ENCODE measurements at regions not wholly inside any gene's neighbourhood (a gene's known extent, or its start where the extent isn't known, plus 50 kb on each side); places are given as distances from the start of the nearest gene placed in this dataset.

DNA sequence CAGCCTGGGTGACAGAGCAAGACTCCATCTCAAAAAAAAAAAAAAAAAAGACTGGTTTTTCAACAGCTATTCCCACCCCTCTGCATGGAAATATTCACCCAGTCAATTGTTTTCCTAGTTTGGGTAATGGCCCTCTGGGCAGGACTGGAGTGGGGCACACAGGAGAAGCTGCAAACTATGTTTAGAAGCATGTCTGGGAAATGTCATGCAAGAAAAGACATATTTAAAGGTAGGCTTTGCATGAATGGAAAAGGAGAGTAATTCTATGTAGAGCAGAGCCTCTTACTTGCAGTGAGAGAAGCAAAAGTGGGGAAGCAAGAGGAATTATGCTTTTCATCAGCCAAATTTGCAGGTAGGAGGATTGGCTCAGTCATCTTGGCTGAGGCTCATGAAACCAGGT is 276.5 kb upstream of the PLEKHG7 start:
- Histone ChIP-seq H3K9me3 (ENCODE audit: low read depth, low read length, poor library complexity, severe bottlenecking) (no peaks in the 10 kb centered on the region), H3K27me3 (replicated peaks; ENCODE audit: insufficient read depth, low read depth, low read length, poor library complexity) (no peaks in the 10 kb centered on the region), H3K4me3 (ENCODE audit: low read depth, low read length, poor library complexity, severe bottlenecking) (no peak overlapping the region), H3K36me3 (ENCODE audit: insufficient read depth, low read length, poor library complexity, severe bottlenecking) (no peaks in the 10 kb centered on the region), H3K4me1 (ENCODE audit: insufficient read depth, low read length, poor library complexity, severe bottlenecking) (peaks cover 22% of the 10 kb centered on the region), H3K27ac (ENCODE audit: low read depth, low read length, poor library complexity, severe bottlenecking) (no peak overlapping the region)
- ChIA-PET POLR2A (ENCODE audit: low non-redundant PET) (no interaction called here), CTCF (no interaction called here)
- TF ChIP-seq, protein P1, sequence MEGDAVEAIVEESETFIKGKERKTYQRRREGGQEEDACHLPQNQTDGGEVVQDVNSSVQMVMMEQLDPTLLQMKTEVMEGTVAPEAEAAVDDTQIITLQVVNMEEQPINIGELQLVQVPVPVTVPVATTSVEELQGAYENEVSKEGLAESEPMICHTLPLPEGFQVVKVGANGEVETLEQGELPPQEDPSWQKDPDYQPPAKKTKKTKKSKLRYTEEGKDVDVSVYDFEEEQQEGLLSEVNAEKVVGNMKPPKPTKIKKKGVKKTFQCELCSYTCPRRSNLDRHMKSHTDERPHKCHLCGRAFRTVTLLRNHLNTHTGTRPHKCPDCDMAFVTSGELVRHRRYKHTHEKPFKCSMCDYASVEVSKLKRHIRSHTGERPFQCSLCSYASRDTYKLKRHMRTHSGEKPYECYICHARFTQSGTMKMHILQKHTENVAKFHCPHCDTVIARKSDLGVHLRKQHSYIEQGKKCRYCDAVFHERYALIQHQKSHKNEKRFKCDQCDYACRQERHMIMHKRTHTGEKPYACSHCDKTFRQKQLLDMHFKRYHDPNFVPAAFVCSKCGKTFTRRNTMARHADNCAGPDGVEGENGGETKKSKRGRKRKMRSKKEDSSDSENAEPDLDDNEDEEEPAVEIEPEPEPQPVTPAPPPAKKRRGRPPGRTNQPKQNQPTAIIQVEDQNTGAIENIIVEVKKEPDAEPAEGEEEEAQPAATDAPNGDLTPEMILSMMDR (conservative IDR thresholded peaks at IDR 0.05; ENCODE audit: low read depth, low read length), result no peak
- TF ChIP-seq EZH2 (IDR thresholded peaks at IDR 0.05; ENCODE audit: borderline replicate concordance, low read depth, low read length, poor library complexity, severe bottlenecking), result no peak
- no TSS peak for BruUV-seq (replicated peaks)
- intact Hi-C loops (cut with micrococcal nuclease; ENCODE audit: unreplicated experiment), result no loop called here
- no peak for DNase-seq (ENCODE audit: low spot score)

DNA sequence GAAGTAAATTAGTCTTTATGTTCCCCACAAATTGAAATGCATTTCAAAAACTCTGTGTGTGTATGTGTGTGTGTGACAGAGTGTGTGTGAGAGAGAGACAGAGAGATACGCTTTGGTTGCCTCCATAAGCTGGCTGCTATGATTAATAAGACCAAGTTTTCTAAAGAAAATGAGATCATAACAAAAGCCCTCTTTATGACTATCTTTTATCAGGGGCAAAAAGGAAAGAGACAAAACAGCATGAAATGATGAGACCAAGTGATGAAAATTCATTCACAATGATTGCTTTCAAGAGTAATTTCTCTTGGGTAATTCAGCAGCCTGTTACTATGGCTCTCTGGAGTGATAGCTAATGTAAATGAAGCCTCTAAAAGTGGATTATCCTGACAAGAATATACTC is 277.6 kb upstream of the PLEKHG7 start:
- Histone ChIP-seq H3K4me3 (ENCODE audit: low read depth, low read length, poor library complexity, severe bottlenecking) (no peak overlapping the region), H3K9me3 (ENCODE audit: low read depth, low read length, poor library complexity, severe bottlenecking) (no peaks in the 10 kb centered on the region), H3K4me1 (ENCODE audit: insufficient read depth, low read length, poor library complexity, severe bottlenecking) (peaks cover 22% of the 10 kb centered on the region), H3K27me3 (replicated peaks; ENCODE audit: insufficient read depth, low read depth, low read length, poor library complexity) (no peaks in the 10 kb centered on the region), H3K36me3 (ENCODE audit: insufficient read depth, low read length, poor library complexity, severe bottlenecking) (no peaks in the 10 kb centered on the region), H3K27ac (ENCODE audit: low read depth, low read length, poor library complexity, severe bottlenecking) (no peak overlapping the region)
- intact Hi-C loops (cut with micrococcal nuclease; ENCODE audit: unreplicated experiment), result no loop called here
- no TSS peak for BruUV-seq (replicated peaks)
- CTCF ChIA-PET, result interaction anchor here (0.6 kb wide), 1 partner anchor 18 kb away, joined by 12 read pairs; no protein-coding TSS in a partner anchor
- DNase-seq (ENCODE audit: low spot score), result peak; percentile 30
- POLR2A ChIA-PET (ENCODE audit: low non-redundant PET), result no interaction called here
- no peak for TF ChIP-seq EZH2 (IDR thresholded peaks at IDR 0.05; ENCODE audit: borderline replicate concordance, low read depth, low read length, poor library complexity, severe bottlenecking)
- TF ChIP-seq, protein P1 (conservative IDR thresholded peaks at IDR 0.05; ENCODE audit: low read depth, low read length), result no peak

DNA sequence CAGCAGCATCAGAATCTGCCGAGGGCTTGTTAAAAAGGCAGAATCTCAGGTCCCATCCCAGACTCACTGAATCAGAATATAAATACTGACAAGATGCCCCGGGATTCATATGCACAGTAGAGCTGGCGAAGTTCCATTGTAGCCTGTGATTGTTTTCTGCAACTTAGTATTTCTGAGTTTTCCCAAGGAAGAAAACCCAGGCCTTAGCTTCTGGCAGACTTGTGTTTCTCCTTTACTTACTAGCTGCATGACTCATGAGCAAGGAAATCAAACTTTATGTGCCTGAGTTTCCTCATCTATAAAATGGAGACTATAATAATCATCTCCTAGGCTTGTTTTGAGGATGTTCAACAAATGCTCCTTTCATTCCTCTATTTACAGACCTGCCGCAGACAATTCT is 278.5 kb upstream of the PLEKHG7 start:
- Histone ChIP-seq H3K4me1 (ENCODE audit: insufficient read depth, low read length, poor library complexity, severe bottlenecking) (peaks cover 22% of the 10 kb centered on the region), H3K36me3 (ENCODE audit: insufficient read depth, low read length, poor library complexity, severe bottlenecking) (no peaks in the 10 kb centered on the region), H3K4me3 (ENCODE audit: low read depth, low read length, poor library complexity, severe bottlenecking) (no peak overlapping the region), H3K27ac (ENCODE audit: low read depth, low read length, poor library complexity, severe bottlenecking) (no peak overlapping the region), H3K9me3 (ENCODE audit: low read depth, low read length, poor library complexity, severe bottlenecking) (no peaks in the 10 kb centered on the region), H3K27me3 (replicated peaks; ENCODE audit: insufficient read depth, low read depth, low read length, poor library complexity) (no peaks in the 10 kb centered on the region)
- peak; percentile 47 for DNase-seq (ENCODE audit: low spot score)
- BruUV-seq (replicated peaks), result no TSS peak
- intact Hi-C loops (cut with micrococcal nuclease; ENCODE audit: unreplicated experiment), result no loop called here
- CTCF ChIA-PET, result interaction anchor here (0.6 kb wide), 1 partner anchor 17 kb away, joined by 12 read pairs; no protein-coding TSS in a partner anchor
- TF ChIP-seq, protein P1 (conservative IDR thresholded peaks at IDR 0.05; ENCODE audit: low read depth, low read length), result no peak
- TF ChIP-seq EZH2 (IDR thresholded peaks at IDR 0.05; ENCODE audit: borderline replicate concordance, low read depth, low read length, poor library complexity, severe bottlenecking), result no peak
- POLR2A ChIA-PET (ENCODE audit: low non-redundant PET), result no interaction called here

Data from A673 (cell line).